Mesodermal cell (in vitro differentiated cells): ENCODE measurements at regions not wholly inside any gene's neighbourhood (a gene's known extent, or its start where the extent isn't known, plus 50 kb on each side); places are given as distances from the start of the nearest gene placed in this dataset.
"Not testable (repeated sequence)": the region's sequence is repeated elsewhere in the genome, so short reads cannot be mapped to it uniquely, and the experiment has no call there.

Experiments
- H3K27ac ChIP-seq: 2 replicates; pipeline ENCODE4 v1.7.0; 2013; ENCODE audit warnings: mild to moderate bottlenecking, low read depth, low read length, moderate library complexity; ENCODE audit not compliant: severe bottlenecking
- H3K36me3 ChIP-seq: 2 replicates; pipeline ENCODE4 v1.7.1; 2013; ENCODE audit warnings: mild to moderate bottlenecking, low read length, moderate library complexity; ENCODE audit not compliant: control insufficient read depth, insufficient read depth
- H3K4me1 ChIP-seq: one replicate; pipeline ENCODE4 v1.7.1; 2013; ENCODE audit warnings: mild to moderate bottlenecking, low read length; ENCODE audit not compliant: insufficient read depth, control insufficient read depth, poor library complexity, severe bottlenecking
- H3K4me3 ChIP-seq: 2 replicates; pipeline ENCODE4 v1.7.0; 2013; ENCODE audit warnings: low read length, control low read depth, mild to moderate bottlenecking; ENCODE audit not compliant: insufficient read depth, poor library complexity, severe bottlenecking; ENCODE audit errors: extremely low read depth
- H3K9me3 ChIP-seq: 2 replicates; pipeline ENCODE4 v1.7.1; 2013; ENCODE audit warnings: mild to moderate bottlenecking, low read length, moderate library complexity; ENCODE audit not compliant: control insufficient read depth
- whole genome bisulfite sequencing, 2 experiments: methylation state at CpG; one replicate each; pipeline ENCODE4 v1.1.5; 2013; ENCODE audit warnings: missing lambda C conversion rate in 2 of 2; ENCODE audit not compliant: insufficient coverage in 2 of 2; 5-methylcytosine and 5-hydroxymethylcytosine counted together

- H3K36me3 ChIP-seq, H3K9me3 ChIP-seq, H3K4me3 ChIP-seq: not testable (repeated sequence)
- peak overlapping the region; percentile 95 for H3K27ac ChIP-seq
- WGBS, 2 experiments: 90 to 91% methylated on average over 4 to 7 of the region's 9 CpGs
- peaks cover 24% of the 10 kb centered on the region for H3K4me1 ChIP-seq
Observed at GRCh38 chr3:75502171-75502570, 162.0 kb upstream of the FRG2C start.

- not testable (repeated sequence) for H3K9me3 ChIP-seq, H3K36me3 ChIP-seq, H3K4me3 ChIP-seq
- WGBS, 2 experiments: 62% methylated on average over 14 to 17 of the region's 18 CpGs
- Histone ChIP-seq H3K27ac (peak overlapping the region; percentile 95), H3K4me1 (peaks cover 24% of the 10 kb centered on the region)
Observed at GRCh38 chr3:75502769-75503756, 161.1 kb upstream of the FRG2C start.

- Histone ChIP-seq H3K4me3 (no peak overlapping the region), H3K4me1 (peaks cover 17% of the 10 kb centered on the region), H3K36me3 (no peaks in the 10 kb centered on the region), H3K9me3 (peaks cover 11% of the 10 kb centered on the region), H3K27ac (peak overlapping the region; percentile 30)
- 91% methylated on average over 20 of the region's 21 CpGs for WGBS, 2 experiments
Observed at GRCh38 chr3:75506603-75507002, 157.5 kb upstream of the FRG2C start.

GRCh38 chr3:75507956-75508355, 156.2 kb upstream of the FRG2C start:
- H3K36me3 ChIP-seq, H3K4me3 ChIP-seq, H3K27ac ChIP-seq: not testable (repeated sequence)
- H3K4me1 ChIP-seq: peaks cover 14% of the 10 kb centered on the region
- H3K9me3 ChIP-seq: peaks cover 18% of the 10 kb centered on the region
- WGBS, 2 experiments: 93% methylated on average over 2 of the region's 2 CpGs; no CpG with 5 or more reads in 1 of the 2 experiments

GRCh38 chr3:75527657-75528056, 136.5 kb upstream of the FRG2C start:
- not testable (repeated sequence) for H3K4me3 ChIP-seq, H3K9me3 ChIP-seq, H3K4me1 ChIP-seq, H3K36me3 ChIP-seq, H3K27ac ChIP-seq

- H3K9me3 ChIP-seq, H3K36me3 ChIP-seq, H3K4me1 ChIP-seq, H3K4me3 ChIP-seq, H3K27ac ChIP-seq: not testable (repeated sequence)
- WGBS, 2 experiments: 70 to 83% methylated on average over 2 to 6 of the region's 11 CpGs
Observed at GRCh38 chr3:75552095-75552494, 112.0 kb upstream of the FRG2C start.

GRCh38 chr3:75564427-75564826, 99.7 kb upstream of the FRG2C start:
- H3K36me3 ChIP-seq, H3K4me1 ChIP-seq, H3K4me3 ChIP-seq, H3K9me3 ChIP-seq, H3K27ac ChIP-seq: not testable (repeated sequence)
- WGBS, 2 experiments: 93% methylated on average over 2 to 3 of the region's 3 CpGs

- not testable (repeated sequence) for H3K27ac ChIP-seq, H3K9me3 ChIP-seq, H3K4me1 ChIP-seq, H3K36me3 ChIP-seq, H3K4me3 ChIP-seq
- WGBS, 2 experiments: 85 to 86% methylated on average over 3 of the region's 7 CpGs
Observed at GRCh38 chr3:75572303-75572702, 91.8 kb upstream of the FRG2C start.

- 69 to 75% methylated on average over 6 to 7 of the region's 10 CpGs for WGBS, 2 experiments
- H3K4me3 ChIP-seq, H3K9me3 ChIP-seq, H3K4me1 ChIP-seq, H3K36me3 ChIP-seq, H3K27ac ChIP-seq: not testable (repeated sequence)
Observed at GRCh38 chr3:75579091-75579490, 85.0 kb upstream of the FRG2C start.

- H3K9me3 ChIP-seq, H3K36me3 ChIP-seq, H3K4me1 ChIP-seq, H3K27ac ChIP-seq: not testable (repeated sequence)
- peak overlapping the region; percentile 34 for H3K4me3 ChIP-seq
- 0% methylated on average over 2 of the region's 27 CpGs; no CpG with 5 or more reads in 1 of the 2 experiments for WGBS, 2 experiments
Observed at GRCh38 chr3:75579536-75579935, 84.6 kb upstream of the FRG2C start.

- not testable (repeated sequence) for H3K4me1 ChIP-seq, H3K36me3 ChIP-seq, H3K9me3 ChIP-seq, H3K27ac ChIP-seq
- WGBS, 2 experiments: 2 to 12% methylated on average over 19 to 34 of the region's 67 CpGs
- peak overlapping the region; percentile 34 for H3K4me3 ChIP-seq
Observed at GRCh38 chr3:75579981-75580782, 83.9 kb upstream of the FRG2C start.
